HG02885 (cell line): ENCODE measurements at regions not wholly inside any gene's neighbourhood (a gene's known extent, or its start where the extent isn't known, plus 50 kb on each side); places are given as distances from the start of the nearest gene placed in this dataset.

Experiments
- ATAC-seq: cut with Tn5 transposase; IDR thresholded peaks from one replicate; pipeline ENCODE4 v1.9.1; 2021; ENCODE audit warnings: mild to moderate bottlenecking; ENCODE audit not compliant: unreplicated experiment, poor library complexity

- no peak for ATAC-seq
Observed at GRCh38 chr3:30399394-30400181, 206.8 kb upstream of the TGFBR2 start.

DNA sequence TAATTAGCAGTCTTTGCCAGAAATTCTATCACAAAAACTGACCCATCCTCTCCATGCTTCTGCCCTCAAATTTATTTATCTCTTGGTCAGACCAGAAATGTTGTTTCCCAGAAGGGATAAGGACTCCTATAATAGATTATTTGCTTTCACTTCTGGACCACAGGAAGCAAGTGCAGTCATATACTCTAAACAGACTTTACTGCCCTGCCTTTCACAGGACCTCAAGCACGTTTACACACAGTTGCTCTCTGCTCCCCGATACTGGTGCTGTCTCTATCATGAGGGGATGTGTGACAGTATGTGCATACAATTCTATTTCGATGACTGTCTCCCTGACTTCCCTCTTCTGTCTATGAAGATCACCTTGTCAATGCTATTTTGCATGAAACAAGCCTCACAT is 205.5 kb upstream of the TGFBR2 start:
- no peak for ATAC-seq

DNA sequence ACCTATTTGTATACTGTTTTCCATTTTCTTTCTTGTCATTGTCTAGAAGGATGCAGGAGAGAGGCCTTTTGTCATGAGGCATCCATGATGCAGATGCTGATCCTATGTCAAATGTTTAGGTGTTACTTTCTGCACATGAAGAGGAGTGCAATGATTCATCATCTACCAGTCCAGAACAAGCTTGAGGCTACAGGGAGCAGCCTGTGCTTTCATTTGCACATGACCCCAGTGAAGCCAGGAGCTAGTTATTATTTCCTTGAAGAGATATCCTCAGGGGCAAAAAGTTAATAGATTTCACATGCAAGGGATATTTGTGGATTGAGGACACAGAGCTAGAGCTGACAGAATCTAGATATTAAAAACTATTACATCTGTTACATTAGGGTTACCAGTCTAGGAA is 204.4 kb upstream of the TGFBR2 start:
- no peak for ATAC-seq

DNA sequence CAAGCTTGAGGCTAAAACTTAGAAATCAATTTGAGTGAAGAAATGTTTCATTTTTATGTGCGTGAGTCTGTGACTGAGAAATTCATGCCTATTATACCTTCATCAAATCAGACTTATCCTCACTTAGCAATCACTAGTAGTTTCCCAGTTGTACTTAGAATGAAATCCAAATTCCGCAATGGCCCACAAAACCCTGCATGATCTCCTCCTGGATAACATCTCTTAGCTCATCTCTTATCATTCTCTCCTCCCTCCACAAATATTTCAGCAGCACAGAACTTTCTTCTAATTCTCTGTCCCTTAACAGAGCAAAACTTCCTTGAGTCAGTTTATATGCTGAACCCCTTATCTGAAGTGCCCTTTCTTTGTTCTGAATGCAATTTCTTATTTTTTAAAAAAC is 198.8 kb upstream of the TGFBR2 start:
- no peak for ATAC-seq

DNA sequence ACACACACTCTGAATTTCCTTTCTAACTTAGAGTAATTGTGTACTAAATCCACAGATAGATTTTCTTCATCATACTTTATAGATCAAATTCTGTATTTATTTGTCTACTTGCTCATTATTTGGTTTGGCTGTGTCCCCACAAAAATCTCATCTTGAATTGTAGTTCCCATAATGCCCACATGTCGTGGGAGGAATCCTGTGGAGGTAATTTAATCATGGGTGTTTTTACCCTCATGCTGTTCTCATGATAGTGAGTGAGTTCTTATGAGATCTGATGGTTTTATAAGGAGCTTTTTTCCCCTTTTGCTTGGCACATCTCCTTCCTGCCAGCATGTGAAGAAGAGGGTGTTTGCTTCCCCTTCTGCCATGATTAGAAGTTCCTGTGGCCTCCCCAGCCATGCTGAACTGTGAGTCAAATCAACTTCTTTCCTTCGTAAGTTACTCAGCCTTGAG is 198.3 kb upstream of the TGFBR2 start:
- no peak for ATAC-seq

GRCh38 chr3:30418443-30418842 is 188.0 kb upstream of the TGFBR2 start:
- no peak for ATAC-seq

DNA sequence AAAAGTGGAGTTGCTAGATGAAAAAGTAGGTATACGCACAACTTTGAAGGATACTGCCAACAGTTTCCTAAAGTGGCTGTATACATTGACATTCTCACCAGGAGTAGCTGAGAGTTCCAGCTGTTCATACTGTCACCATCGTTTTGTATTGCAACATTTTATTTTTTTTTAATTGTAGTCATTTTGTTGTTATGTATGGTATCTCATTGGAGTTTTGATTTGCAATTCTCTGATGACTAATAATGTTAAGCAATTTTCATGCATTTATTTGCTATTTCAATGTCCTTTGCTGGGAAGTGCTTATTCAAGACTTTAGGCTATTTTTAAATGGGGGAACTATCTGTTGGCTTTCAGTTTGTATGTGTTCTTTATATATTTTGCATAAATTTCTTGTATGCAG is 185.1 kb upstream of the TGFBR2 start:
- no peak for ATAC-seq

DNA sequence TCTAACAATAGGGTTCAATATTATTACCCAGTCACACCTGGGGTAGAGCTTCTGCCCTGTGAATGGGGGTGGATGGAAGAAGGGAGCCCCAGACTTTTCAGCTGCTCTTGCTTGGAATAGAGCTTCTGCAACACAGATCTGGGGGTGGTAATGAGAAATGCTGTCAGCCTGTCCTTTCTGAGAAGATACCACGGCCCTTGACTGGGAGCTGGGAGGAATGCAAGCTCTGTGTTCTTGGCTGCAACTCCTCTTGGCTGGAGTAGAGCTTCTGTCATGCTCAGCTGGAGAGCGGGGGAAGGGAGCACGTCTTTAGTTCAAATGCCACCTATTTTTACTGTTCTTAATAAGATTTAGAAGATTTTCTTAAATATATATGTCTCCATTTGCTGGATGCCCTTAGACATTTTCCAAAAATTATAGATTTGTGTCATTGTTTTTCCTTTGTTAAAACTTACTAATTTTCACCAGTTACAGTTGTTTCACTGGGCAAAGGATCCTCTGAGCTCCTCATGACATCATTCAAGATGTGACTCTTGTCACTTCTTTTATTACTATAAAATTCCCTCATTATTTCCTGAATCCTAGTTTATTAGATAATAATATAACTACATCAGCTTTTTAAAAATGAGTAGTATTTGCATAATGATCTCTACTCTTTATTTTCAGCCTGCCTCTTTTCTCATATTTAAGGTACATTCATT is 180.0 kb upstream of the TGFBR2 start:
- ATAC-seq, result no peak

DNA sequence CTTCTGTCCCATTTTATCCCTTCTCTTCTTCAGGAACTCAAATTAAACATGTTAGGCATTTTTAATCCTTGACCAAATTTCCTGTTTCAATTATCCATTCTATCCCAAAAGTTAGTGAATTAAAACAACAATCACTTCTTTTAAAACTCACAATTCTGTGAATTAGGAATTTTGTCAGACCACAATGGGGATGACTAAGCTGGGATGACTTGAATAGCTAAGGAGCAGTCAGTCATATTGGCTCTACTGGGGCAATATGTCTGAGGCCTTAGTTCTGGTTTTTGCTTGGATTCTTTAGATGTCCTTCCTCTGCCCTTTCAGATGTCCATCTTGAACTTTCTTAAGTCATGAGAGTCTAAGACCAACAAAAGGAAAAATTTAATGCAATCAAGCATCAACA is 178.2 kb upstream of the TGFBR2 start:
- ATAC-seq, result no peak

DNA sequence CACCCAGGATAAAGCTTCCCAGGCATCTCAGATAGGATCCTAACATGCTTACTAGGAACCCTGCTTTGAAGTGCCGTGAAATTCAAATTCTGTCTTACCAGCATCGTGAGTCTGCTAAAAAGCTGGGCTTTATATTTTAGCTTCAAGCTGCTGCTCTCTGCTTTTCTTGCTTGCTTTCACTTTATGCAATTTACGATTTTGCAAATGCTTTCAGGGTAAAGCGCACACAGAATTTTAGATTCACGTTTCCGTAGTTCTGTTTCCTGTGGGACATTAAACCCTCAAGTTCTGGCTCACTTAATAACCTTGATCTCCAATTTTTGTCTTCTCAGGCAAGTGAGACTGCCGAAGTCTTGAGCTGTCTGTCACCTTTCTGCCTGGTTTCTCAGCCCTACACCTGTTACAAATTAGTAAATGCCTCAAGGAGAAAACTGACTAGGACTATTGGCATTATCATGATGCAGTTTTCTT is 170.5 kb upstream of the TGFBR2 start:
- no peak for ATAC-seq

GRCh38 chr3:30437171-30437601 is 169.2 kb upstream of the TGFBR2 start:
- ATAC-seq, result no peak

DNA sequence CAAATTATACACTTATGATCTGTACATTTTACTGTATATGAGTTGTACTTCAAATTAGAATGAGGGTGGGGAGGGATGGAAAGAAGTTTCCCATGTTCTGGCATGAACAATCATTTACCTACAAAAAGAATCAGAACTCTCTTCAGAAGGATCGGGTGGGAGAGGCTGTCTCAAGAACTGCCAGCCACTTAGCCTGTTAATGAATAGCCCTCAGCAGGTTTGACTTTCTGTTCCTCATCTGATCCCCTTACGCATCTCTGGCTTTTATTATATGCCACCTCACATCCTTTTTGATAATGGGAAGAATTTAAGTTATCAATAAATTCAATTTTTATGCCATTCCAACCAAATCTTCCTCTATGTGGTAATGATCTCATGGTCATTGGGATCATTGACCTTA is 168.3 kb upstream of the TGFBR2 start:
- ATAC-seq, result no peak

GRCh38 chr3:30439451-30440053 is 166.8 kb upstream of the TGFBR2 start:
- ATAC-seq, result no peak

DNA sequence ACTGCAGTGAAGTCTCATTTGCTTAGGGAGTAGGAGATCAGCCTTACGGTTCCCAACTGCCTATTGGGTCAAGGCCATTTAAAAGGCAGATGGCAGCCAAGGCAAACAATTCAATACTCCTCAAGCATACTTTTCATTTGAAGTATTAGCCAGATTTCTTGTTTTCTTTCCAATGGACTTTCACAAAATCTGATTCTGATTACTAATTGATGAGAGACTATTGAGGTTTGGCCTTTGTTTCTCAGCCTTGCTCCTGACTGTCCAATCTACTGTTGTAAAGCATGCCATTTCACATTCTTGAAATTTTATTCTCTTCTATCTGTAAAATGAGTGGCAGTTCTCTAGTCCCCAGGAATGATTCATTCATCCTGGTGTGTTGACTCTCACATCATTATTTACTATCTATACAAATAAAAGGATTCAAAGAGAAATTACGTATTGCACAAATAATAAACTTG is 166.2 kb upstream of the TGFBR2 start:
- ATAC-seq, result no peak

GRCh38 chr3:30440880-30441279 is 165.5 kb upstream of the TGFBR2 start:
- no peak for ATAC-seq

DNA sequence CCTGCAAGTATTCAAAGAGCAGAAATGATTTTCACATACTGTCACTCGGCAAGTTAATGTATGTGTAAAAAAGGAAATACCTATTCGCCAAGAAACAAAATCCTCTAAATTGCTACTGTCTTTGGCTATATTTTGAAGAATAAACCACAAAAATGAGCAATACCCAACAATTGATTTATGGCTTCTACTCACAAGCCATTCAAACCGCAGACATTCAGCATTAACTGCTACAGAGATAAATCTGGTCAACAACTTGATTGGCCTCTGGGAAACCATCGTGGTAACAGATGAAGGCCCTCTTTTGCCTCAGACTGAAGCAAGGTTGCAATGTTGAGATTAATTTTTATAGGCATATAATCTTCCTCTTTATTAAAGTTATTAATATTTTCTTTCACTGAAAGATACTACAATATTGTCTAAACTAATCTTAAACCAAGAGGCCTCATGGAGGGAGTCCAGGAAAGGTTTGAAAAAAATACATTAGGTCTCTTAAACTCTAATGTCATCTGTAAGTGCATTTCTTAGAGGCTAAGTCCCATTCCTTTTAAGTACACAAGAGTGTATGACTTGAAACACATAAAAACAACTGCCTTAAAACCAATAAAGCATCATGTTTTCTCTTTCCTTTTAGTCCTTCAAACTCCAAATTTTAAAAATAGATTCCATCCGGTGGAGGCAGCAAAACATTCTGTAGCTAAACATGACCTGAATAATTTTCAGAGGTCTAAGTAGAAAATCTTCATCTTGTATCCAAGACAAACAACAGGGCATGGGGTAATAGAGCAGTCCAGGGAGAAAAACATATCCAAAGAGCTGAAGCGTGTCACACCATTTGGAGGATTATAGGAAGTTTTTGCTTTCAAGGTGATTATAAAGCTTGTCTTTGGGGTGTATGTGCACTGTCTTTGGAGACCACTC is 162.4 kb upstream of the TGFBR2 start:
- no peak for ATAC-seq

GRCh38 chr3:30448450-30449289 is 157.7 kb upstream of the TGFBR2 start:
- ATAC-seq, result no peak

- ATAC-seq, result no peak
Observed at GRCh38 chr3:30449290-30449632, 157.1 kb upstream of the TGFBR2 start.

GRCh38 chr3:30452446-30452845 is 154.0 kb upstream of the TGFBR2 start:
- no peak for ATAC-seq
